Breast epithelium (tissue), 3 donors: ENCODE measurements at regions not wholly inside any gene's neighbourhood (a gene's known extent, or its start where the extent isn't known, plus 50 kb on each side); places are given as distances from the start of the nearest gene placed in this dataset.

ENCODE experiments used
- CTCF ChIP-seq, 3 donors: fragments of 450-650 bp; IDR thresholded peaks; one replicate each; pipeline ENCODE4 v1.5.1; 2016 to 2017; ENCODE audit warnings: antibody characterized with exemption in 3 of 3, mild to moderate bottlenecking in 3 of 3, moderate library complexity in 3 of 3
- POLR2A ChIP-seq: fragments of 450-650 bp; IDR thresholded peaks from one replicate; pipeline ENCODE4 v1.6.1; 2016; ENCODE audit warnings: antibody characterized with exemption, mild to moderate bottlenecking, moderate library complexity

- TF ChIP-seq CTCF (IDR thresholded peaks at IDR 0.05): no peak
- TF ChIP-seq POLR2A: no peak
Measured at GRCh38 chr7:15143121-15143520, 240.6 kb upstream of the DGKB start.
